K562 (cell line): ENCODE measurements at regions not wholly inside any gene's neighbourhood (a gene's known extent, or its start where the extent isn't known, plus 50 kb on each side); places are given as distances from the start of the nearest gene placed in this dataset.

Source experiments
- ASH1L ChIP-seq: fragments of 450-650 bp; IDR thresholded peaks from 2 replicates; pipeline ENCODE4 v1.6.1; 2018; ENCODE audit warnings: borderline replicate concordance, mild to moderate bottlenecking, low read depth; ENCODE audit not compliant: partially characterized antibody
- CCNT2 ChIP-seq: IDR thresholded peaks from 2 replicates; pipeline ENCODE4 v1.6.1; 2011; ENCODE audit warnings: borderline replicate concordance, low read depth, mild to moderate bottlenecking, moderate library complexity, mixed read lengths, low read length; ENCODE audit not compliant: insufficient read length; ENCODE audit errors: extremely low read depth
- FOXJ2 ChIP-seq: fragments of 200-800 bp; sonication (Bioruptor generic); IDR thresholded peaks from 2 replicates; pipeline ENCODE4 v1.6.1; 2016; ENCODE audit warnings: missing genetic modification characterization, missing compliant biosample characterization
- MEIS2 ChIP-seq: fragments of 450-650 bp; IDR thresholded peaks from 2 replicates; pipeline ENCODE4 v1.6.1; 2014; ENCODE audit warnings: mild to moderate bottlenecking; ENCODE audit not compliant: partially characterized antibody
- YBX1 ChIP-seq: fragments of 450-650 bp; IDR thresholded peaks from 2 replicates; pipeline ENCODE4 v1.7.1; 2016; ENCODE audit warnings: mild to moderate bottlenecking
- TF ChIP-seq, protein P1 (sequence below): sonication (generic); formaldehyde crosslinking; IDR thresholded peaks from 2 replicates; pipeline ENCODE4 v1.8.0; 2022; ENCODE audit warnings: mild to moderate bottlenecking, missing genetic modification reagents
- TF ChIP-seq, protein P2 (sequence below): sonication (generic); formaldehyde crosslinking; IDR thresholded peaks from 2 replicates; pipeline ENCODE4 v1.4.0; 2020; ENCODE audit warnings: mild to moderate bottlenecking, missing genetic modification reagents
- TF ChIP-seq, protein P3 (sequence below): fragments of 450-650 bp; IDR thresholded peaks from 2 replicates; pipeline ENCODE4 v1.6.1; 2016; ENCODE audit warnings: missing biosample characterization, missing genetic modification characterization
- TF ChIP-seq, protein P4 (sequence below): fragments of 250-450 bp; sonication (Bioruptor Pico); IDR thresholded peaks from 2 replicates; pipeline ENCODE4 v1.4.0; 2020
- TF ChIP-seq, protein P5 (sequence below): fragments of 150-350 bp; IDR thresholded peaks from 2 replicates; pipeline ENCODE4 v1.6.1; 2014; ENCODE audit warnings: low read depth, mild to moderate bottlenecking, low read length, borderline replicate concordance
- TF ChIP-seq, protein P6 (sequence below), 2 experiments: fragments of 450-650 bp; IDR thresholded peaks; 2 replicates each; pipeline ENCODE4 v1.6.1; 2016

DNA sequence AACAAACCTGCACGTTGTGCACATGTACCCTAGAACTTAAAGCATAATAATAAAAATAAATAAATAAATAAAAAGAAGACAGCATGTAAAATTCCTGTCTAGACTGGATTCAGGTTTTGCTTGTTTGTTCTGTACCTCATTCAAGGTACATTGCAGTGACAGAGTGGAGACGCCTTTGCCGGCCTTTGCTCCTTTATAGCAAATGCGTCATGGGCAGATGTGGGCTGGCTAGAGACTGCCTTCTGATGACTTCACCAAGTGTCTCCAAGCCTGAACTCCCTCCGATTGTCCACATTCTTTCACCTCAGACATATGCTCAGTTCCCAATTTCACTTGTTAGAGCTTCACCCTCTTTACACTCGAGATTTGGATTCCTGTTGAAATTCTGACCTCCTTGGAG lies 147.8 kb upstream of the ARHGAP20 start (continued):
- TF ChIP-seq, protein P1, sequence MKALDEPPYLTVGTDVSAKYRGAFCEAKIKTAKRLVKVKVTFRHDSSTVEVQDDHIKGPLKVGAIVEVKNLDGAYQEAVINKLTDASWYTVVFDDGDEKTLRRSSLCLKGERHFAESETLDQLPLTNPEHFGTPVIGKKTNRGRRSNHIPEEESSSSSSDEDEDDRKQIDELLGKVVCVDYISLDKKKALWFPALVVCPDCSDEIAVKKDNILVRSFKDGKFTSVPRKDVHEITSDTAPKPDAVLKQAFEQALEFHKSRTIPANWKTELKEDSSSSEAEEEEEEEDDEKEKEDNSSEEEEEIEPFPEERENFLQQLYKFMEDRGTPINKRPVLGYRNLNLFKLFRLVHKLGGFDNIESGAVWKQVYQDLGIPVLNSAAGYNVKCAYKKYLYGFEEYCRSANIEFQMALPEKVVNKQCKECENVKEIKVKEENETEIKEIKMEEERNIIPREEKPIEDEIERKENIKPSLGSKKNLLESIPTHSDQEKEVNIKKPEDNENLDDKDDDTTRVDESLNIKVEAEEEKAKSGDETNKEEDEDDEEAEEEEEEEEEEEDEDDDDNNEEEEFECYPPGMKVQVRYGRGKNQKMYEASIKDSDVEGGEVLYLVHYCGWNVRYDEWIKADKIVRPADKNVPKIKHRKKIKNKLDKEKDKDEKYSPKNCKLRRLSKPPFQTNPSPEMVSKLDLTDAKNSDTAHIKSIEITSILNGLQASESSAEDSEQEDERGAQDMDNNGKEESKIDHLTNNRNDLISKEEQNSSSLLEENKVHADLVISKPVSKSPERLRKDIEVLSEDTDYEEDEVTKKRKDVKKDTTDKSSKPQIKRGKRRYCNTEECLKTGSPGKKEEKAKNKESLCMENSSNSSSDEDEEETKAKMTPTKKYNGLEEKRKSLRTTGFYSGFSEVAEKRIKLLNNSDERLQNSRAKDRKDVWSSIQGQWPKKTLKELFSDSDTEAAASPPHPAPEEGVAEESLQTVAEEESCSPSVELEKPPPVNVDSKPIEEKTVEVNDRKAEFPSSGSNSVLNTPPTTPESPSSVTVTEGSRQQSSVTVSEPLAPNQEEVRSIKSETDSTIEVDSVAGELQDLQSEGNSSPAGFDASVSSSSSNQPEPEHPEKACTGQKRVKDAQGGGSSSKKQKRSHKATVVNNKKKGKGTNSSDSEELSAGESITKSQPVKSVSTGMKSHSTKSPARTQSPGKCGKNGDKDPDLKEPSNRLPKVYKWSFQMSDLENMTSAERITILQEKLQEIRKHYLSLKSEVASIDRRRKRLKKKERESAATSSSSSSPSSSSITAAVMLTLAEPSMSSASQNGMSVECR (CRISPR knock-in tag): no peak
- TF ChIP-seq, protein P2, sequence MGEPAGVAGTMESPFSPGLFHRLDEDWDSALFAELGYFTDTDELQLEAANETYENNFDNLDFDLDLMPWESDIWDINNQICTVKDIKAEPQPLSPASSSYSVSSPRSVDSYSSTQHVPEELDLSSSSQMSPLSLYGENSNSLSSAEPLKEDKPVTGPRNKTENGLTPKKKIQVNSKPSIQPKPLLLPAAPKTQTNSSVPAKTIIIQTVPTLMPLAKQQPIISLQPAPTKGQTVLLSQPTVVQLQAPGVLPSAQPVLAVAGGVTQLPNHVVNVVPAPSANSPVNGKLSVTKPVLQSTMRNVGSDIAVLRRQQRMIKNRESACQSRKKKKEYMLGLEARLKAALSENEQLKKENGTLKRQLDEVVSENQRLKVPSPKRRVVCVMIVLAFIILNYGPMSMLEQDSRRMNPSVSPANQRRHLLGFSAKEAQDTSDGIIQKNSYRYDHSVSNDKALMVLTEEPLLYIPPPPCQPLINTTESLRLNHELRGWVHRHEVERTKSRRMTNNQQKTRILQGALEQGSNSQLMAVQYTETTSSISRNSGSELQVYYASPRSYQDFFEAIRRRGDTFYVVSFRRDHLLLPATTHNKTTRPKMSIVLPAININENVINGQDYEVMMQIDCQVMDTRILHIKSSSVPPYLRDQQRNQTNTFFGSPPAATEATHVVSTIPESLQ: no peak
- TF ChIP-seq FOXJ2 (tag) (no peak), CCNT2 (no peak), ASH1L (no peak), MEIS2 (no peak), YBX1 (no peak)
- TF ChIP-seq, protein P3, sequence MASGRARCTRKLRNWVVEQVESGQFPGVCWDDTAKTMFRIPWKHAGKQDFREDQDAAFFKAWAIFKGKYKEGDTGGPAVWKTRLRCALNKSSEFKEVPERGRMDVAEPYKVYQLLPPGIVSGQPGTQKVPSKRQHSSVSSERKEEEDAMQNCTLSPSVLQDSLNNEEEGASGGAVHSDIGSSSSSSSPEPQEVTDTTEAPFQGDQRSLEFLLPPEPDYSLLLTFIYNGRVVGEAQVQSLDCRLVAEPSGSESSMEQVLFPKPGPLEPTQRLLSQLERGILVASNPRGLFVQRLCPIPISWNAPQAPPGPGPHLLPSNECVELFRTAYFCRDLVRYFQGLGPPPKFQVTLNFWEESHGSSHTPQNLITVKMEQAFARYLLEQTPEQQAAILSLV (tag): no peak
- TF ChIP-seq, protein P4, sequence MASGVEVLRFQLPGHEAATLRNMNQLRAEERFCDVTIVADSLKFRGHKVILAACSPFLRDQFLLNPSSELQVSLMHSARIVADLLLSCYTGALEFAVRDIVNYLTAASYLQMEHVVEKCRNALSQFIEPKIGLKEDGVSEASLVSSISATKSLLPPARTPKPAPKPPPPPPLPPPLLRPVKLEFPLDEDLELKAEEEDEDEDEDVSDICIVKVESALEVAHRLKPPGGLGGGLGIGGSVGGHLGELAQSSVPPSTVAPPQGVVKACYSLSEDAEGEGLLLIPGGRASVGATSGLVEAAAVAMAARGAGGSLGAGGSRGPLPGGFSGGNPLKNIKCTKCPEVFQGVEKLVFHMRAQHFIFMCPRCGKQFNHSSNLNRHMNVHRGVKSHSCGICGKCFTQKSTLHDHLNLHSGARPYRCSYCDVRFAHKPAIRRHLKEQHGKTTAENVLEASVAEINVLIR (CRISPR knock-in tag): no peak
- TF ChIP-seq, protein P5, sequence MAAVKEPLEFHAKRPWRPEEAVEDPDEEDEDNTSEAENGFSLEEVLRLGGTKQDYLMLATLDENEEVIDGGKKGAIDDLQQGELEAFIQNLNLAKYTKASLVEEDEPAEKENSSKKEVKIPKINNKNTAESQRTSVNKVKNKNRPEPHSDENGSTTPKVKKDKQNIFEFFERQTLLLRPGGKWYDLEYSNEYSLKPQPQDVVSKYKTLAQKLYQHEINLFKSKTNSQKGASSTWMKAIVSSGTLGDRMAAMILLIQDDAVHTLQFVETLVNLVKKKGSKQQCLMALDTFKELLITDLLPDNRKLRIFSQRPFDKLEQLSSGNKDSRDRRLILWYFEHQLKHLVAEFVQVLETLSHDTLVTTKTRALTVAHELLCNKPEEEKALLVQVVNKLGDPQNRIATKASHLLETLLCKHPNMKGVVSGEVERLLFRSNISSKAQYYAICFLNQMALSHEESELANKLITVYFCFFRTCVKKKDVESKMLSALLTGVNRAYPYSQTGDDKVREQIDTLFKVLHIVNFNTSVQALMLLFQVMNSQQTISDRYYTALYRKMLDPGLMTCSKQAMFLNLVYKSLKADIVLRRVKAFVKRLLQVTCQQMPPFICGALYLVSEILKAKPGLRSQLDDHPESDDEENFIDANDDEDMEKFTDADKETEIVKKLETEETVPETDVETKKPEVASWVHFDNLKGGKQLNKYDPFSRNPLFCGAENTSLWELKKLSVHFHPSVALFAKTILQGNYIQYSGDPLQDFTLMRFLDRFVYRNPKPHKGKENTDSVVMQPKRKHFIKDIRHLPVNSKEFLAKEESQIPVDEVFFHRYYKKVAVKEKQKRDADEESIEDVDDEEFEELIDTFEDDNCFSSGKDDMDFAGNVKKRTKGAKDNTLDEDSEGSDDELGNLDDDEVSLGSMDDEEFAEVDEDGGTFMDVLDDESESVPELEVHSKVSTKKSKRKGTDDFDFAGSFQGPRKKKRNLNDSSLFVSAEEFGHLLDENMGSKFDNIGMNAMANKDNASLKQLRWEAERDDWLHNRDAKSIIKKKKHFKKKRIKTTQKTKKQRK: no peak
- TF ChIP-seq, protein P6, sequence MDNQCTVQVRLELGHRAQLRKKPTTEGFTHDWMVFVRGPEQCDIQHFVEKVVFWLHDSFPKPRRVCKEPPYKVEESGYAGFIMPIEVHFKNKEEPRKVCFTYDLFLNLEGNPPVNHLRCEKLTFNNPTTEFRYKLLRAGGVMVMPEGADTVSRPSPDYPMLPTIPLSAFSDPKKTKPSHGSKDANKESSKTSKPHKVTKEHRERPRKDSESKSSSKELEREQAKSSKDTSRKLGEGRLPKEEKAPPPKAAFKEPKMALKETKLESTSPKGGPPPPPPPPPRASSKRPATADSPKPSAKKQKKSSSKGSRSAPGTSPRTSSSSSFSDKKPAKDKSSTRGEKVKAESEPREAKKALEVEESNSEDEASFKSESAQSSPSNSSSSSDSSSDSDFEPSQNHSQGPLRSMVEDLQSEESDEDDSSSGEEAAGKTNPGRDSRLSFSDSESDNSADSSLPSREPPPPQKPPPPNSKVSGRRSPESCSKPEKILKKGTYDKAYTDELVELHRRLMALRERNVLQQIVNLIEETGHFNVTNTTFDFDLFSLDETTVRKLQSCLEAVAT (IDR thresholded peaks at IDR 0.05): no peak
- TF ChIP-seq, all 486 proteins: peak for 0
